DOHH2 (cell line): ENCODE measurements at regions not wholly inside any gene's neighbourhood (a gene's known extent, or its start where the extent isn't known, plus 50 kb on each side); places are given as distances from the start of the nearest gene placed in this dataset.

Experiments
- CTCF ChIP-seq: fragments of 200-600 bp; sonication (generic); IDR thresholded peaks from one replicate; pipeline ENCODE4 v1.5.1; 2014; ENCODE audit warnings: antibody characterized with exemption, mild to moderate bottlenecking, low read depth, low read length; ENCODE audit not compliant: poor library complexity, severe bottlenecking
- EZH2phosphoT487 ChIP-seq: fragments of 200-600 bp; sonication (generic); IDR thresholded peaks from 2 replicates; pipeline ENCODE4 v1.6.1; 2017; ENCODE audit warnings: borderline replicate concordance, mild to moderate bottlenecking, antibody characterized with exemption, low read length, moderate library complexity, mixed read lengths

- TF ChIP-seq CTCF (no peak), EZH2phosphoT487 (no peak)
Observed at GRCh38 chr2:6784291-6784690, 81.4 kb downstream of the CMPK2 start.
